ENCODE measurements at regions not wholly inside any gene's neighbourhood (a gene's known extent, or its start where the extent isn't known, plus 50 kb on each side); places are given as distances from the start of the nearest gene placed in this dataset.
A peak's percentile ranks its signal among the peaks of the same experiment; 100 is the strongest.
"Not testable (repeated sequence)": the region's sequence is repeated elsewhere in the genome, so short reads cannot be mapped to it uniquely, and the experiment has no call there.

GRCh38 chr3:72028307-72028706 is 243.4 kb upstream of the PROK2 start:
- not testable (repeated sequence) for H3K27me3 Mint-ChIP-seq (ENCODE audit: insufficient read depth); H3K27ac Mint-ChIP-seq; H3K9me3 Mint-ChIP-seq; H3K4me1 ChIP-seq (ENCODE audit: control insufficient read depth, insufficient read depth, low read length); DNase-seq; H3K4me3 Mint-ChIP-seq; H3K36me3 ChIP-seq (ENCODE audit: control insufficient read depth, insufficient read depth, low read length); H3K27me3 ChIP-seq (ENCODE audit: control insufficient read depth, insufficient read depth, low read length, poor library complexity, severe bottlenecking)
- WGBS, 2 experiments (ENCODE audit: insufficient coverage in 1 of 2, insufficient read length in 1 of 2) = 10 to 66% methylated on average over 1 to 7 of the region's 8 CpGs
- Histone ChIP-seq H3K9me3 (ENCODE audit: control insufficient read depth, low read length) (peaks cover 17% of the 10 kb centered on the region), H3K9ac (ENCODE audit: extremely low read depth, low read length, poor library complexity, severe bottlenecking) (peak overlapping the region; percentile 45), H3K27ac (ENCODE audit: low read depth, low read length) (peak overlapping the region; percentile 61), H3K4me3 (ENCODE audit: low read length) (peak overlapping the region; percentile 67)
- H3K4me1 Mint-ChIP-seq = peaks cover 15% of the 10 kb centered on the region
- peaks cover 17% of the 10 kb centered on the region for H3K36me3 Mint-ChIP-seq (ENCODE audit: low read depth)

GRCh38 chr3:72027728-72028127 is 242.8 kb upstream of the PROK2 start:
- 60 to 67% methylated on average over 1 to 2 of the region's 2 CpGs for WGBS, 2 experiments (ENCODE audit: insufficient coverage in 1 of 2, insufficient read length in 1 of 2)
- peaks cover 12% of the 10 kb centered on the region for H3K4me1 Mint-ChIP-seq
- not testable (repeated sequence) for H3K27me3 Mint-ChIP-seq (ENCODE audit: insufficient read depth); DNase-seq; H3K4me3 ChIP-seq (ENCODE audit: low read length); H3K27ac ChIP-seq (ENCODE audit: low read depth, low read length); H3K36me3 ChIP-seq (ENCODE audit: control insufficient read depth, insufficient read depth, low read length); H3K9me3 Mint-ChIP-seq; H3K27me3 ChIP-seq (ENCODE audit: control insufficient read depth, insufficient read depth, low read length, poor library complexity, severe bottlenecking); H3K4me3 Mint-ChIP-seq; H3K4me1 ChIP-seq (ENCODE audit: control insufficient read depth, insufficient read depth, low read length); H3K27ac Mint-ChIP-seq
- Histone ChIP-seq H3K9ac (ENCODE audit: extremely low read depth, low read length, poor library complexity, severe bottlenecking) (peak overlapping the region; percentile 41), H3K9me3 (ENCODE audit: control insufficient read depth, low read length) (peaks cover 20% of the 10 kb centered on the region)
- H3K36me3 Mint-ChIP-seq (ENCODE audit: low read depth) = peaks cover 22% of the 10 kb centered on the region

GRCh38 chr3:72022027-72022426 is 237.1 kb upstream of the PROK2 start:
- Mint-ChIP-seq H3K4me1 (peaks cover 18% of the 10 kb centered on the region), H3K9me3 (peaks cover 11% of the 10 kb centered on the region), H3K4me3 (no peak overlapping the region), H3K27ac (no peak overlapping the region), H3K36me3 (ENCODE audit: low read depth) (peaks cover 40% of the 10 kb centered on the region), H3K27me3 (ENCODE audit: insufficient read depth) (no peaks in the 10 kb centered on the region)
- H3K4me1 ChIP-seq (ENCODE audit: control insufficient read depth, insufficient read depth, low read length) = peaks cover 4% of the 10 kb centered on the region
- no peaks in the 10 kb centered on the region for H3K27me3 ChIP-seq (ENCODE audit: control insufficient read depth, insufficient read depth, low read length, poor library complexity, severe bottlenecking)
- no peak for TF ChIP-seq CTCF (conservative IDR thresholded peaks at IDR 0.05)
- WGBS, 2 experiments (ENCODE audit: insufficient coverage in 1 of 2, insufficient read length in 1 of 2) = 89 to 90% methylated on average over 4 to 5 of the region's 5 CpGs
- H3K36me3 ChIP-seq (ENCODE audit: control insufficient read depth, insufficient read depth, low read length) = no peaks in the 10 kb centered on the region
- peaks cover 37% of the 10 kb centered on the region for H3K9me3 ChIP-seq (ENCODE audit: control insufficient read depth, low read length)
- H3K27ac ChIP-seq (ENCODE audit: low read depth, low read length) = no peak overlapping the region
- DNase-seq = no peak
- H3K9ac ChIP-seq (ENCODE audit: extremely low read depth, low read length, poor library complexity, severe bottlenecking) = no peak overlapping the region
- peak overlapping the region; percentile 58 for H3K4me3 ChIP-seq (ENCODE audit: low read length)

- Histone ChIP-seq H3K27me3 (ENCODE audit: control insufficient read depth, insufficient read depth, low read length, poor library complexity, severe bottlenecking) (no peaks in the 10 kb centered on the region), H3K9ac (ENCODE audit: extremely low read depth, low read length, poor library complexity, severe bottlenecking) (no peak overlapping the region), H3K27ac (ENCODE audit: low read depth, low read length) (no peak overlapping the region), H3K4me1 (ENCODE audit: control insufficient read depth, insufficient read depth, low read length) (peaks cover 4% of the 10 kb centered on the region), H3K4me3 (ENCODE audit: low read length) (peak overlapping the region; percentile 58), H3K9me3 (ENCODE audit: control insufficient read depth, low read length) (peaks cover 37% of the 10 kb centered on the region), H3K36me3 (ENCODE audit: control insufficient read depth, insufficient read depth, low read length) (no peaks in the 10 kb centered on the region)
- 92 to 97% methylated on average over 1 of the region's 1 CpG for WGBS, 2 experiments (ENCODE audit: insufficient coverage in 1 of 2, insufficient read length in 1 of 2)
- H3K36me3 Mint-ChIP-seq (ENCODE audit: low read depth) = peaks cover 40% of the 10 kb centered on the region
- no peak overlapping the region for H3K4me3 Mint-ChIP-seq
- no peaks in the 10 kb centered on the region for H3K27me3 Mint-ChIP-seq (ENCODE audit: insufficient read depth)
- H3K9me3 Mint-ChIP-seq = peaks cover 11% of the 10 kb centered on the region
- no peak for TF ChIP-seq CTCF (conservative IDR thresholded peaks at IDR 0.05)
- no peak overlapping the region for H3K27ac Mint-ChIP-seq
- H3K4me1 Mint-ChIP-seq = peaks cover 20% of the 10 kb centered on the region
- no peak for DNase-seq
Measured at GRCh38 chr3:72021531-72021930, 236.6 kb upstream of the PROK2 start.
